Right lobe of liver (tissue), 6 donors: ENCODE measurements at regions not wholly inside any gene's neighbourhood (a gene's known extent, or its start where the extent isn't known, plus 50 kb on each side); places are given as distances from the start of the nearest gene placed in this dataset.
A peak's percentile ranks its signal among the peaks of the same experiment; 100 is the strongest.

Source experiments
- ATAC-seq, 4 donors: fragments of 200-7000 bp; cut with Tn5 transposase; one replicate each; pipeline ENCODE4 v1.9.1; 2020; ENCODE audit warnings: mild to moderate bottlenecking in 4 of 4, moderate library complexity in 4 of 4
- DNase-seq, 3 donors: peaks; one replicate each; pipeline ENCODE4 v3.0.0-alpha.2; 2020
- H3K27ac ChIP-seq, 3 donors: fragments of 200-600 bp; one replicate each; pipeline ENCODE4 v1.8.0; 2022
- H3K27me3 ChIP-seq, 2 donors: fragments of 200-600 bp; one replicate each; pipeline ENCODE4 v1.8.0; 2022
- H3K36me3 ChIP-seq, 4 donors: fragments of 200-600 bp; sonication (generic) in 1 of 4; one replicate each; pipeline versions ENCODE4 v1.5.1 to v1.8.0; 2017 to 2022; ENCODE audit warnings: control low read depth in 1 of 4
- H3K4me1 ChIP-seq, 4 donors: fragments of 200-600 bp; sonication (generic) in 1 of 4; one replicate each; pipeline versions ENCODE4 v1.5.1 to v1.8.0; 2017 to 2022; ENCODE audit warnings: control low read depth in 1 of 4
- H3K4me3 ChIP-seq, 3 donors: fragments of 200-600 bp; one replicate each; pipeline ENCODE4 v1.8.0; 2022
- H3K9me3 ChIP-seq, 4 donors: fragments of 200-600 bp; sonication (generic) in 1 of 4; one replicate each; pipeline versions ENCODE4 v1.5.1 to v1.8.0; 2017 to 2022; ENCODE audit warnings: control low read depth in 1 of 4
- POLR2A ChIP-seq: fragments of 450-650 bp; IDR thresholded peaks from one replicate; pipeline ENCODE4 v1.6.1; 2017; ENCODE audit warnings: antibody characterized with exemption, mild to moderate bottlenecking
- WGBS: methylation state at CpG from one replicate; pipeline ENCODE4 v1.1.6; 2018; ENCODE audit warnings: low coverage, low lambda C conversion rate; ENCODE audit not compliant: insufficient coverage; ENCODE audit errors: missing lambda C conversion rate; 5-methylcytosine and 5-hydroxymethylcytosine counted together
- intact Hi-C, 2 donors: fragments of 100-400 bp; cut with DNase I; formaldehyde crosslinking; loops; one replicate each; pipeline versions ENCODE4 v1.11.2 to v1.14.1; 2022
- TF ChIP-seq, protein P1 (sequence below), 4 donors: fragments of 200-600 bp in 3 of 4; fragments of 450-650 bp in 1 of 4; IDR thresholded peaks; one replicate each; pipeline versions ENCODE4 v1.5.1 to v1.8.0; 2016 to 2022; ENCODE audit warnings: antibody characterized with exemption in 4 of 4, mild to moderate bottlenecking in 2 of 4
- donor health status: DM: no; HTN: yes; CAD: no.
- donor health status: DM: no; HTN: no; CAD: no.
- donor health status: DM: no; HTN: no; CAD: no.
- donor health status: DM: no; HTN: yes; CAD: no.
- donor health status: DM: no; HTN: yes; CAD: no.

DNA sequence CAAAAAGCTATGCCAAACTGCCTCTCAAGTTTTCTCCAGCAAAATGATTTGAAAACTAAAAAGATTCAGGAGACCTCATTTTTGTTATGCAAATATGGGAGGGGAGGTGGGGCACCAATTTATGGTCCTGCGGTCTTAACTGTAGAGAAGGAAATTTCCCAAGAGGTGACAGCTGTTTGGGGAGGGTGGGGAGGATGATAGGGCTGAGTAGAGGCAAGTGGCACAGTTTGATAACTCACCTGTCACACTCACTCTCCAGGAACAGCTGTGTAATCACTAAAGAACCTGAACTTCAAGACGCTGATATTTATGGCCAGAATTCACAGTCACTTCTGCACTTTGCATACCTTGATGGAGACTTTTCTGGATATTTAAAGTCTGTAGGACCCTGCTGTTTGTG, 232.9 kb upstream of the STARD13 start:
- ATAC-seq (no peak), DNase-seq (no peak)
- no peaks in the 10 kb centered on the region for H3K4me1 ChIP-seq
- H3K4me3 ChIP-seq, result no peak overlapping the region
- no peaks in the 10 kb centered on the region for H3K36me3 ChIP-seq
- no peaks in the 10 kb centered on the region for H3K9me3 ChIP-seq
- no peak overlapping the region for H3K27ac ChIP-seq
- TF ChIP-seq, protein P1, sequence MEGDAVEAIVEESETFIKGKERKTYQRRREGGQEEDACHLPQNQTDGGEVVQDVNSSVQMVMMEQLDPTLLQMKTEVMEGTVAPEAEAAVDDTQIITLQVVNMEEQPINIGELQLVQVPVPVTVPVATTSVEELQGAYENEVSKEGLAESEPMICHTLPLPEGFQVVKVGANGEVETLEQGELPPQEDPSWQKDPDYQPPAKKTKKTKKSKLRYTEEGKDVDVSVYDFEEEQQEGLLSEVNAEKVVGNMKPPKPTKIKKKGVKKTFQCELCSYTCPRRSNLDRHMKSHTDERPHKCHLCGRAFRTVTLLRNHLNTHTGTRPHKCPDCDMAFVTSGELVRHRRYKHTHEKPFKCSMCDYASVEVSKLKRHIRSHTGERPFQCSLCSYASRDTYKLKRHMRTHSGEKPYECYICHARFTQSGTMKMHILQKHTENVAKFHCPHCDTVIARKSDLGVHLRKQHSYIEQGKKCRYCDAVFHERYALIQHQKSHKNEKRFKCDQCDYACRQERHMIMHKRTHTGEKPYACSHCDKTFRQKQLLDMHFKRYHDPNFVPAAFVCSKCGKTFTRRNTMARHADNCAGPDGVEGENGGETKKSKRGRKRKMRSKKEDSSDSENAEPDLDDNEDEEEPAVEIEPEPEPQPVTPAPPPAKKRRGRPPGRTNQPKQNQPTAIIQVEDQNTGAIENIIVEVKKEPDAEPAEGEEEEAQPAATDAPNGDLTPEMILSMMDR (IDR thresholded peaks at IDR 0.05), result no peak
- TF ChIP-seq POLR2A, result no peak
- no peaks in the 10 kb centered on the region for H3K27me3 ChIP-seq
- intact Hi-C loops, result no loop called here
- WGBS, result 78% methylated on average over 2 of the region's 2 CpGs

DNA sequence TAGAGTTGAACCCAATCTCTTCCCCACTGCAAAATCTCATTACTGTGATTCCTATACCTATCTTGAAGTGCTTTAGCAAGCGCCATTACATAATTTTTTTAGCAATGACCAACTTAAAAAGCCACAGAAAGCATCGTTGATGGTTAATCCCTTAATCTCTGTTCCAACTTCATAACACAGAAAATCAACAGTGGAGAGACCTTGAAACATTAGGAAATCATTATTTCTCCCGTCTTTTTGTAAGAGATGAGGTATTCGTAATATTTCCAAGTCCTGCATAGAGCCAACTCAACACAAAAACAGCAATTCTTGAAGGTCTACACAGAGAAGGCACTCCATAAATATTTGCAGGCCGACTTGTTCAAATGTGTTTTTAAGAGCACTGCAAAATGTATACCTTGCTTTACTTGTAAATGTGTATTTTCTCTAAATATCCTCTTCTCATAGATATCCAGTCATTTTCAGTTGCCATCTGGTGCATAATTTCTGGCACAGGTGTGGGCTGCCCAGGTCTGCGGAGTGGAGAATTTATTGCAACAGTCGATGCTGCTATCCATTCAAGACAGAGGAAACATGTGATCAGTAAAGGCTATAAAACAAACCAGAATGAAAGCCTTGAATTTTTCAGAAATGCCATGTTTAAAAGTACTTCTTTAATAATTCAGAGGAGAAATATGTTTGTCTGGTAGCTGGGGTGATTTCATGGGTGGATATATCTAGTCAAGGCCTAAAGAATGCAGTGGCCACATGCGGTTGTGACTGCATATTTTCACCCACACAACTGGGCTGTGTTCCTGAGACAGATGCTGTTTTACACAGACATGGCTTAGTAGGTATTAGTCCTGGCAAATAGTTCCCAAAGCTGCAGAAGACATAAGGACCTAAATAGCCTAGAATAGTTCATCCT, 234.3 kb upstream of the STARD13 start:
- Histone ChIP-seq H3K36me3 (no peaks in the 10 kb centered on the region), H3K4me3 (no peak overlapping the region), H3K27ac (no peak overlapping the region), H3K9me3 (no peaks in the 10 kb centered on the region), H3K27me3 (no peaks in the 10 kb centered on the region), H3K4me1 (no peaks in the 10 kb centered on the region)
- no peak for TF ChIP-seq POLR2A
- TF ChIP-seq, protein P1 (IDR thresholded peaks at IDR 0.05), result no peak
- DNase-seq (no peak), ATAC-seq (no peak)
- 78% methylated on average over 8 of the region's 8 CpGs for whole genome bisulfite sequencing
- intact Hi-C loops, result no loop called here

DNA sequence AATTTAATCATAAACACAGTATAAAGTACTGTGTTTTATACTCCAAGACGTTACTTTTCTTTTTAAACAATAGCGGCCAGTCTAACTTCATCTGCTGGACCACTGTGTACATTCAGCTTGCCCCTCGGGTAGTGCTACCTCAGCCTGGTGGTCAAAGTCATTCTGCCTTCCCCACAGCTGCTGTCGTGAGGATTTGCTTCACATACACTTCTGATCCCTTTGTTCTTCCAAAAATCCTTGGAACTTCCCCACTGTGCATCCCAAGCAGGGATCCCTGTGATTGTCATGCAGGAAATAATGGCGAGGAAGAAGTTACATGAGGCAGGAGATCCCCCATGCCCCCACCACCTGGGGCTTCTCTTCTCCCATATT, 234.9 kb upstream of the STARD13 start:
- H3K27me3 ChIP-seq, result no peaks in the 10 kb centered on the region
- no peak overlapping the region for H3K4me3 ChIP-seq
- no peaks in the 10 kb centered on the region for H3K4me1 ChIP-seq
- no peaks in the 10 kb centered on the region for H3K36me3 ChIP-seq
- intact Hi-C loops, result no loop called here
- no peaks in the 10 kb centered on the region for H3K9me3 ChIP-seq
- WGBS, result 96% methylated on average over 5 of the region's 5 CpGs
- TF ChIP-seq, protein P1 (IDR thresholded peaks at IDR 0.05), result no peak
- TF ChIP-seq POLR2A, result no peak
- no peak overlapping the region for H3K27ac ChIP-seq
- no peak for DNase-seq
- ATAC-seq, result no peak

DNA sequence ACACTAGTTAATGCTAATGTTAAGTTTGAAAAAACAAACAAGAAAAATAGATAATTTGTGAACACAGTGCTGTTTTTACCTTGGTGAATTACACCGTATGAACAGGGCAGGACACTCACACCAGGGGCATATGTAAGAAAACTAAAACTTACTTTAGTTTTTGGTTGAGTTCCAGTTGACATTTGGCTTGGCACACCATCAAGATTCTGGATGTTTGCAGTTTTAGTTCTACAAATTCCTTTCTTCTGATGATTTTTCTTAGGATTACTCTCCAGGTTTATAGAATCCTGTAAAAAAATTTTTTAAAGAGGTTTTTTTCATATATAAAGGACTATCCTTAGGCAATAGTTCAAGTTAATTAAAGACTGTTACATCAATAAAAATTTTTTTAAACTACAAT, 238.5 kb upstream of the STARD13 start:
- no peaks in the 10 kb centered on the region for H3K4me1 ChIP-seq
- H3K36me3 ChIP-seq, result no peaks in the 10 kb centered on the region
- H3K9me3 ChIP-seq, result no peaks in the 10 kb centered on the region
- TF ChIP-seq, protein P1 (IDR thresholded peaks at IDR 0.05), result no peak
- no peak for TF ChIP-seq POLR2A
- no peak overlapping the region for H3K4me3 ChIP-seq
- 20% methylated on average over 1 of the region's 1 CpG for WGBS
- no peak for DNase-seq
- ATAC-seq, result peak in 3 of 4 donors; percentile 40 to 62 (median 46)
- intact Hi-C loops, result no loop called here
- H3K27me3 ChIP-seq, result no peaks in the 10 kb centered on the region
- H3K27ac ChIP-seq, result no peak overlapping the region
